Rectal smooth muscle tissue (tissue), 1 donor: ENCODE measurements at regions not wholly inside any gene's neighbourhood (a gene's known extent, or its start where the extent isn't known, plus 50 kb on each side); places are given as distances from the start of the nearest gene placed in this dataset.

ENCODE experiments used
- H3K27ac ChIP-seq: one replicate; pipeline ENCODE4 v1.7.0; 2013; ENCODE audit warnings: low read depth, low read length, inconsistent platforms
- H3K27me3 ChIP-seq: one replicate; pipeline ENCODE4 v1.7.0; 2013; ENCODE audit warnings: low read length; ENCODE audit not compliant: control insufficient read depth, insufficient read depth
- H3K36me3 ChIP-seq: one replicate; pipeline ENCODE4 v1.7.0; 2013; ENCODE audit warnings: low read length; ENCODE audit not compliant: control insufficient read depth, insufficient read depth
- H3K4me1 ChIP-seq: one replicate; pipeline ENCODE4 v1.7.0; 2013; ENCODE audit warnings: low read length; ENCODE audit not compliant: control insufficient read depth, insufficient read depth
- H3K4me3 ChIP-seq: one replicate; pipeline ENCODE4 v1.7.0; 2013; ENCODE audit warnings: low read length
- H3K9ac ChIP-seq: one replicate; pipeline ENCODE4 v1.7.0; 2013; ENCODE audit warnings: low read length

DNA sequence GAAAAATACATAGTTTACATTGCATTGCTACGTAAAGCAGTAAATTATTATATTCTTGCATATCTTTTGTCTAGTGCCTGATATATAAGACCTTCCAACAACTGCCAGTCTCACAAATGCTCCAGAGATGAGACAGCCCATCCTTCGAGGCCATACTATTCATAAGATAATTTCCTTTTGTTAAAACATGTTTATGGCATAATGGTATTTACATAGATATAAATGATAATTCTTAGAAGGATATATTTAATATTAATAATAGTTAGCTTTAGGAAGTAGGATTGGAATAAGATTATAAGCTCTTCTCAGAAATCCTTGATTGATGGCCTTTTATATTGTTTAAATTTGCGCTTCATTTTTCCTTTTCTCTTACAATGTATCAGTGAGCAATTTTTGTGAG, 1410.1 kb upstream of the MIR17HG start:
- Histone ChIP-seq H3K4me1 (no peaks in the 10 kb centered on the region), H3K27me3 (no peaks in the 10 kb centered on the region), H3K36me3 (no peaks in the 10 kb centered on the region), H3K27ac (no peak overlapping the region), H3K4me3 (no peak overlapping the region), H3K9ac (no peak overlapping the region)

GRCh38 chr13:89940383-89940782, 1407.1 kb upstream of the MIR17HG start:
- no peak overlapping the region for H3K9ac ChIP-seq
- H3K36me3 ChIP-seq, result no peaks in the 10 kb centered on the region
- no peaks in the 10 kb centered on the region for H3K4me1 ChIP-seq
- no peaks in the 10 kb centered on the region for H3K27me3 ChIP-seq
- H3K4me3 ChIP-seq, result no peak overlapping the region
- H3K27ac ChIP-seq, result no peak overlapping the region

DNA sequence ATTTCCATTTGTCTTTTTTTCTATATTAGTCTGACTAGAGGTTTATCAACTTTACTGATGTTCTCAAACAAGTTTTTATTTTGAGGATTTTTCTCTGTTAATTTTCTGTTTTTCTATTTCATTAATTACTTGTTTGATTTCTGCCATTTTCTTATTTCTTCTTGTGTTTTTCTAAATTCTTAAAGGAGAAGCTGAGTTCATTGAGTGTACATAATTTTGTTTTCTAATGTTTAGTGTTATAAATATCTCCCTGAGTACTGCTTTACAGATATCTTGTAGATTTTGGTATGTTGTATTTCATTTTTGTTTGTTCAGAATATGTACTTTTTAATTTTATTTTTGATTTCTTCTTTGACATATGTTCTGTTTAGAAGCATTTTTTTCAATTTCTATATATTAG, 1404.3 kb upstream of the MIR17HG start:
- no peak overlapping the region for H3K27ac ChIP-seq
- H3K9ac ChIP-seq, result no peak overlapping the region
- H3K4me3 ChIP-seq, result no peak overlapping the region
- H3K27me3 ChIP-seq, result no peaks in the 10 kb centered on the region
- H3K4me1 ChIP-seq, result no peaks in the 10 kb centered on the region
- H3K36me3 ChIP-seq, result no peaks in the 10 kb centered on the region

DNA sequence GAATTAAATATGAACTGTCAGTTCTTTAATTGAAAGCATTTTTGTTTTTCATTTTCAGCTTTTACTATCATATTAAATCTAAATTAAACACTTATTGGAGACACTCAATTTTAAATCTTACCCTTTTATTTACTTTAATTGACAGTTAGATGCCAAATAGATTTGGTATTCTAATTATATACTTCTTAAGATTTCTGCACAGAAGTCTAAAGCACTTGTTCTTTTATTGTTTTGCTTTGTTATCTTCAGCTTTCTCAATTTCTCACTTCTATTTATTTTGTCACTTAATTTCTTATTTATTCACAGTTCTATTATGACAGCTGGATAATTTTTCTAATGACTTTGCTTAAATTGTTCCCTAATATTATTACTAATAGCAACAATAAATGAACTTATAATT, 1397.3 kb upstream of the MIR17HG start:
- Histone ChIP-seq H3K27me3 (no peaks in the 10 kb centered on the region), H3K36me3 (no peaks in the 10 kb centered on the region), H3K9ac (no peak overlapping the region), H3K27ac (no peak overlapping the region), H3K4me1 (no peaks in the 10 kb centered on the region), H3K4me3 (no peak overlapping the region)

GRCh38 chr13:89951341-89951740, 1396.1 kb upstream of the MIR17HG start:
- Histone ChIP-seq H3K4me1 (no peaks in the 10 kb centered on the region), H3K27me3 (no peaks in the 10 kb centered on the region), H3K27ac (no peak overlapping the region), H3K36me3 (no peaks in the 10 kb centered on the region), H3K4me3 (no peak overlapping the region), H3K9ac (no peak overlapping the region)

DNA sequence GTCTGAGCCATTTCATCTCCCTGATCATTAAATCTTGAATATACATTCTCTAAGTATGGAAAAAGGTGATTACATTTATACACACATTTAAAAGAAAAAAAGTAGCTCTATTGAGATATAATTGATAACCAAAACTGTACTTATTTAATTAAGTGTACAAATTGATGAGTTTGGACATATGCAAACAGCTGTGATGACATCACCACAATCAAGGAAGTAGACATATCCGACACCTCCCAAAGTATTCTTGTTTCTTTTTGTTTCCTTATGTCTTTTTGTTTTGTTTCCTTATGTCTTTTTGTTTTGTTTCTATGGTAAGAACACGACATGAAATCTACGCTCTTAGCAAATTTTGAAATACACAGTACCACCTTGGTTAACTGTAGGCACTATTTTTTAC, 1393.9 kb upstream of the MIR17HG start:
- H3K4me1 ChIP-seq, result no peaks in the 10 kb centered on the region
- H3K36me3 ChIP-seq, result no peaks in the 10 kb centered on the region
- no peak overlapping the region for H3K27ac ChIP-seq
- no peak overlapping the region for H3K4me3 ChIP-seq
- H3K9ac ChIP-seq, result no peak overlapping the region
- no peaks in the 10 kb centered on the region for H3K27me3 ChIP-seq

DNA sequence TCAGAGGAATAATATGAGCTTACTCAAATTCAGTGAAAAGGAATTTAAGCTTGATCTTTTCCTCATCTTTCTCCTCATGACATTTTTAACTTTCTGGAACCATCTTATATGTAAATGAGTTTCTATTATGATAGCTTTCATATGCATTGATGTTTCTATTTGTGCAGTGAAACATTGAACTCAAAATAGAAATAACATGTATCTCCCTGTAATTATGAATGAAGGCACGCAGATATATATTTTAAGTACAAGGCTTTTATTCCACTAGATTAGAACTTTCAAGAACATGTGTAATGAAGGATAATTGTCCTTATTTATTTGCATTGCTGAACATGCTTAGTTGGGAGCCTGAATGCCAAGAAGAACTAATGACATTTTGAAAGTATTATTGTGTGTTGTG, 1391.7 kb upstream of the MIR17HG start:
- Histone ChIP-seq H3K4me1 (no peaks in the 10 kb centered on the region), H3K4me3 (no peak overlapping the region), H3K36me3 (no peaks in the 10 kb centered on the region), H3K27me3 (no peaks in the 10 kb centered on the region), H3K9ac (no peak overlapping the region), H3K27ac (no peak overlapping the region)

- Histone ChIP-seq H3K27me3 (no peaks in the 10 kb centered on the region), H3K27ac (no peak overlapping the region), H3K9ac (no peak overlapping the region), H3K4me3 (no peak overlapping the region), H3K4me1 (no peaks in the 10 kb centered on the region), H3K36me3 (no peaks in the 10 kb centered on the region)
These were observed 1388.4 kb upstream of the MIR17HG start for GRCh38 chr13:89959074-89959473.

DNA sequence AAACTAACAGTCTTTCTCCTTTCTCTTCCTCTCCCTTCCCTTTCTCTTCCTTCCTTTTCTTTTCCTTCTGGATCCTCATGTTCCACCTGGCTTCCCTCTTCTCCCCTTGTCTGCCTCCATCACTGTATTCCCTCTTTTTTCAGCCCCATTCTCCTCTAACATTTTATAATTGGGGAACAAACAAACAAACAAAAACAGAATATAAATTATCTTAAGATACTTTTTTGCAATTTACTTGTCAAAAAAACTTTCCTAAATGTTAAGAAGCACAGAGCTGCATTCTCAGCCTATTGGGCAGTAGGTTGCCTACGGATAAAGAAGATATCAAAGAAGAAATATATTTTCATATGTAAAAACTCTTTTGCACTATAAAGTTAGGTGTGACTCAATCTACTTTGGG, 1382.2 kb upstream of the MIR17HG start:
- H3K27me3 ChIP-seq, result no peaks in the 10 kb centered on the region
- no peaks in the 10 kb centered on the region for H3K36me3 ChIP-seq
- H3K9ac ChIP-seq, result no peak overlapping the region
- H3K27ac ChIP-seq, result no peak overlapping the region
- no peak overlapping the region for H3K4me3 ChIP-seq
- no peaks in the 10 kb centered on the region for H3K4me1 ChIP-seq

GRCh38 chr13:89966524-89966923, 1381.0 kb upstream of the MIR17HG start:
- H3K36me3 ChIP-seq, result no peaks in the 10 kb centered on the region
- H3K4me3 ChIP-seq, result no peak overlapping the region
- no peaks in the 10 kb centered on the region for H3K27me3 ChIP-seq
- no peak overlapping the region for H3K27ac ChIP-seq
- no peaks in the 10 kb centered on the region for H3K4me1 ChIP-seq
- H3K9ac ChIP-seq, result no peak overlapping the region

GRCh38 chr13:89967701-89968100, 1379.8 kb upstream of the MIR17HG start:
- no peak overlapping the region for H3K9ac ChIP-seq
- H3K36me3 ChIP-seq, result no peaks in the 10 kb centered on the region
- H3K4me3 ChIP-seq, result no peak overlapping the region
- no peaks in the 10 kb centered on the region for H3K27me3 ChIP-seq
- H3K27ac ChIP-seq, result no peak overlapping the region
- no peaks in the 10 kb centered on the region for H3K4me1 ChIP-seq

- Histone ChIP-seq H3K4me3 (no peak overlapping the region), H3K27ac (no peak overlapping the region), H3K27me3 (no peaks in the 10 kb centered on the region), H3K9ac (no peak overlapping the region), H3K36me3 (no peaks in the 10 kb centered on the region), H3K4me1 (no peaks in the 10 kb centered on the region)
These were observed 1379.0 kb upstream of the MIR17HG start for GRCh38 chr13:89968470-89968869.

DNA sequence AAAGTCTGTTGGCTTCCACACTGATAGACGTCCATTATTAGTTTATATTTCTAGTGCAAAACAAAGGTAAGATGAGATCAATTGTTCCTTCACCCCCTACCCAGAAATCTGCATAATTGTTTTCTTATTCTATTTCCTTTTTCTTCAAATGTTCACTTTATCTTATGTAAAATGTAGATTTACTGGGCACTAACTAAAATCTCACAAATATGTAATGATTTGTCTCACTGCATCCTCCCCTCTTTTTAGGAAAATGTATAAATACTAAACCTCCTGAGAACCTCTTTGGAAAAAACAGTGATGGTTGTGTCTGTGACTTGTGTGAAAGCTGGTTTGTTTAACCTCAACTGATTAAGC, 1377.2 kb upstream of the MIR17HG start:
- H3K36me3 ChIP-seq, result no peaks in the 10 kb centered on the region
- no peaks in the 10 kb centered on the region for H3K27me3 ChIP-seq
- no peak overlapping the region for H3K27ac ChIP-seq
- H3K4me3 ChIP-seq, result no peak overlapping the region
- H3K9ac ChIP-seq, result no peak overlapping the region
- H3K4me1 ChIP-seq, result no peaks in the 10 kb centered on the region

- Histone ChIP-seq H3K9ac (no peak overlapping the region), H3K27ac (no peak overlapping the region), H3K27me3 (no peaks in the 10 kb centered on the region), H3K4me1 (no peaks in the 10 kb centered on the region), H3K4me3 (no peak overlapping the region), H3K36me3 (no peaks in the 10 kb centered on the region)
These were observed 1370.3 kb upstream of the MIR17HG start for GRCh38 chr13:89977203-89977602.
